ENCODE measurements at regions not wholly inside any gene's neighbourhood (a gene's known extent, or its start where the extent isn't known, plus 50 kb on each side); places are given as distances from the start of the nearest gene placed in this dataset.

GRCh38 chr14:80298491-80299017 is 87.2 kb upstream of the DIO2 start:
- TF ChIP-seq CTCF (IDR thresholded peaks at IDR 0.05) = no peak
- TF ChIP-seq POLR2A (IDR thresholded peaks at IDR 0.05) = no peak
